HG03565 (cell line): ENCODE measurements at regions not wholly inside any gene's neighbourhood (a gene's known extent, or its start where the extent isn't known, plus 50 kb on each side); places are given as distances from the start of the nearest gene placed in this dataset.

ENCODE experiments used
- ATAC-seq: cut with Tn5 transposase; IDR thresholded peaks from one replicate; pipeline ENCODE4 v1.9.1; 2021; ENCODE audit warnings: mild to moderate bottlenecking, moderate library complexity; ENCODE audit not compliant: unreplicated experiment

- ATAC-seq, result no peak
Measured at GRCh38 chr3:194279101-194279500, 72.0 kb downstream of the CPN2 start.

DNA sequence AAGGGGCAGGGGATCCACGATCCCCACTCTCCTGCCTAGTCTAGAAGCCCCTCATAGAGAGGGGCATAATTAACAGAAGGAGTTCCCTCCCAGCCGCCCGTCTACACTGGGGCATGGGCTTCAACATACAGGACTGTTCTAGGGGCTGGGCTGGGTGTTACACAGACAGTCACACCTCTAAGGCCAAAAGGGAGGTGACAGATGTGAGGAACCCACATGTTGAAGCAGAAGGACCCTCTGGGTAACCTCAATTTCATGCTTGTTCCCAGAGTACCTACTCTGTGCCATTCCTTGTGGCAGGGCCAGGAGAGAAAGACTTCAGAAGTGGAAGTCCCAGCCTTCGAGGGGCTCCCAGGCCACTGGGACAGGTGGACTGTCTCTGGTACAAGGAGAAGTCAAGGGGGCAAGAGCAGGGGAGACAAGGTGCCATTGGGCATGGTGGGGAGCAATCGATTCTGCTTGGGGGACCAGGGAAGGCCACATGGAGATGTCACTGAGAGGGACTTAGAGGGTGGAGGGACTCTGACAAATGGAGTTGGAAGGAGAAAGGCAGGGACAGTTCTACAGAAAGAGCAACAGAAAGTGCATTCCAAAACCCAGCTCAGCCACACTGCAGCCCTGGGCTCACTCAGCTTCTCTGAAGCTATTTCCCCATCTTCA lies 71.3 kb downstream of the CPN2 start:
- no peak for ATAC-seq

DNA sequence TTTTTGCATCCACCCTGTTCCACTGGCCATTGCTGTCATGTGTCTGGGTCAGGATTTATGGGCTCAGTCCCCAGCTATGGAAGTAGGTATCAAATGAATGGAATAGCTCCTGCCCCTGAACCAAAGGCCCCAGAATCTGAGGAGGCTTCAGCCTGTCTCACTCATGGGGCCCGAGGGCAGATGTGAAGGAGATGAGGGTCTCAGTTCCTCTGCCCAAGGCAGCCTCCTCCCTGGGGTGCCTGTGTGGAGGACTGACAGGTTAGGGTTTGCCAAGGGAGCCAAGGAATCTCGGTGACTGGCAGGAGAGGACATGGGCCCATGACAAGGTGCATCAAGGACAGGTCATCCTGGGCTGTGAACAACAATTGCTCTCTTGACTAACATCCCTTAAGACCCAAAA lies 70.4 kb downstream of the CPN2 start:
- no peak for ATAC-seq

GRCh38 chr3:194281306-194281705 lies 69.8 kb downstream of the CPN2 start:
- no peak for ATAC-seq

DNA sequence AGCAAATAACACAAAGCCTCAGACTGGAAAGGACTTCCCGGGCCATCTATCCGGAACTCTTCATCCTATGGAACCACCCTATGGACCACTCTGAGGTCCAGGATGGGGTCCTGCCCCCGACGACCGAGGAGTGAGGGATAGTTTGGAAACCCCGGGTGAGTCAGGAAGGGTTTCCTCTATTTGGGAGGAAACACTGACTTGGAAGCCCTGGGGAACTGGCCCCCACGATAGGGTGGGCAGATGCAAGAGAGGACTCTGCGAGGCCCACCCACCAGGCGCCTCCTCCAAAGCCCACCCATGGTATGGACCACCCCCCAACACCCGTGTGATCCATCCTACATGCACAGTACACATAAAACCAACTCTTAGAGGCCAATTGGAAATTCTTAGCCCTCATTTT lies 69.4 kb downstream of the CPN2 start:
- no peak for ATAC-seq

DNA sequence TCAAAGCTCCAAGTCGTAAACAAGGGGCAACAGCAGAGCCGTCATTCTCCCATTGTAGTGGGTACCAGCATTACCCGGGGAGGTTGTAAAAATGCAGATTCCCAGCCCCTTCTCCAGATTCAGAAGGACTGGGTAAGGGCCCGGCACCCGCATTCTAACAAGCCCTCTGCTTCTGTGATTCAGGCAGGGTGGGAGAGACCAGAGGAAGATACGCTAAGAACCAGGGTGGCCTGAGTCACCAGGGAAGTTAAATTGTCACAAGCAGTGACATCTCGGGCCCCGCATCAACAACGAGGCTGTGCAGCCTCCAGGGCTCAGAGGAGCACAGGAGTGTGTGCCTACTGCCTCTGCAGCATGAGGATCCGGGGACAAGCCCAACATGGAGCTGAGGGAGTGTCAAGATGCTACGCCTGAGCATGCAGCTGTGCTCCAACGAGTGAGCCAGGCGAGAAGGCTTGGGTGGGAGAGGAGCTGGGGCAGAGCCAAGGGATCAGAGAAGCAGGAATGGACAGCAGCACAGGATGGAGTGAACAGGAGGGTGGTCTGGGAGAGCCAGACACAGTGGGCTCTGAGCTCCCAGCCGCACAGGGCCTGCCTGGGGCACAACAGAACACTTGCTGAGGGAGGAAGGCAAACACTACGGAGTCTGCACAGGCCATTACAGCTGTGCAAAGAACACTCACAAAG lies 68.5 kb downstream of the CPN2 start:
- ATAC-seq, result no peak

DNA sequence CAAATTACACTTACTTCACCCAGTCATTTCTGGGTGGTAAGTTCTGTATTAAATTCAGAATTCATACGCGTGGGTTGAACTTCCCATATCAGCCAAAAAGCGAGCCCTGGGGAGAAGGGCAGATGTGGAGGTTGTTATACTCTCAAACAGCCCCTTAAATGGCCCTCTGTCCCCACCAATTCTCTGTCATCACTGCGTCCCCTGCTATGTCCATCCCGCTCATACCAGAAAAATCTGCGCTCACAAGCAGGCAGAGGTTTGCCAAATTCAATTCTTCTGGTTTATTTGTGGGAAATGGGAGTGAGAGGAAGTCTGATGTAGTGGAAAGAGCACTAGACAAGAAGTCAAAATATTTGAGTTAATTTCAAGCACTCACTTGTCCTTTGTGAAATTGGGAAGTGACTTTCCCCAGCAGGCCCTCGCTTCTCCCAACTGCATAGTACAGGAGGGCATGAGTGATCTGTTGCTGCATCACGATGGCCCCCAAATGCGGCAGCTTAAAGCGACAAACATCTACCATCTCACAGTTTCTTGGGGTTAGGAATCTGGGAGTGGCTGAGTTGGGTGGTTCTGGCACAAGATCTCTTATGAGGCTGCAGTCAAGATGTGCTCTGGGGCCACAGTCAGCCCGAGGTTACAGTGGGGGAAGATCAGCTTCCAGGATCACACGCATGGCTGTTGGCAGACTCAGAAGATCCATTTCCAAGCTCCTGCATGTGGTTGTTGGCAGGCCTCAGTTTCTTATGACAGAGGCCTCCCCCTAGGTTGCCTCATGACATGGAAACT lies 67.7 kb downstream of the CPN2 start:
- ATAC-seq, result no peak

- no peak for ATAC-seq
Measured at GRCh38 chr3:194284351-194284750, 66.8 kb downstream of the CPN2 start.

GRCh38 chr3:194285024-194285849 lies 65.9 kb downstream of the CPN2 start:
- no peak for ATAC-seq

GRCh38 chr3:194285850-194286197 lies 65.3 kb downstream of the CPN2 start:
- no peak for ATAC-seq

DNA sequence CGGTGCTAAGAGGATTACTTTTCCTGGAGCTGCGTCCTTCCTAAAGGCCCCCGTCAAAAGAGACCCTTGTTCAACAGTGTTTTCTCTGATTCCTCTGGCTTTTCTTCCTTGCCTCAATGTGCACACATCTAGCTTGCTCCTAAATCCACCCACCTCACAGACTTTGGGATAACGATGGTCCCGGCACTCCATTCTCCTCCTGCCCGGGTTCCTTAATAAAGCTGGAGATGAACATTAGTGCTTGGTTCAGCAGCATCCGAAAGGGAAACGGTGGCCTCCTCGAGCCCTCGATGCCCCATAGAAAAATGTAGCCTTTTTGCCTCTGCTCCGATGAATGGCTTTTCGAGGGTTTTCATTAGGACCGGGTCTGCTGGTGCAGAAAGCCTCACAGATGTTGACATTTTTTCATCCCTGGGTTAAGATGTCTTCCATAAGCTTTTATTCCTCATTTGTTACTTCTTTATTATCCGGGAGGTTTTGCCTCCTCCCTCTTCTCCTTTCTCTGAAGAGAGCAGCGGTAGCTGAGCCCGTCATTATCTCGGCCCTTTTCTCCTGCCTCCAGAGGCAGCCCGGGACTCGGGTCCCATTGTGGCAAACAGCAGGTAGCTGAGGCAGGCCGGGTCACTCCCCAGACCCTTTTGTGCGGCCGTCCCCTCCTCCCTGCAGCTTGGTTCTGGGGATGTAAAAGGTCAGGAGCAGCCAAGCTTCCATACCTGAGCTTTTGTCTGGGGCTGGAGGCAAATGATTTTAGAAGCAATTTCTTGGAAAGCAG lies 64.6 kb downstream of the CPN2 start:
- ATAC-seq, result no peak

GRCh38 chr3:194287374-194287773 lies 63.8 kb downstream of the CPN2 start:
- no peak for ATAC-seq

- no peak for ATAC-seq
Measured at GRCh38 chr3:194287977-194288706, 63.0 kb downstream of the CPN2 start.
